GM12864 (cell line): ENCODE measurements at regions not wholly inside any gene's neighbourhood (a gene's known extent, or its start where the extent isn't known, plus 50 kb on each side); places are given as distances from the start of the nearest gene placed in this dataset.

Experiments used
- DNase-seq: peaks from one replicate; pipeline ENCODE4 v3.0.0-alpha.2; 2011; ENCODE audit warnings: low read depth
- H3K4me3 ChIP-seq: 2 replicates; pipeline ENCODE4 v1.5.1; 2011; ENCODE audit warnings: mild to moderate bottlenecking, low read depth, low read length, control low read depth
- TF ChIP-seq, protein P1 (sequence below): IDR thresholded peaks from 2 replicates; pipeline ENCODE4 v1.5.1; 2011; ENCODE audit warnings: low read depth, mild to moderate bottlenecking, moderate library complexity, low read length, control low read depth, inconsistent platforms; ENCODE audit errors: missing control alignments

GRCh38 chr21:18759267-18759666 lies 355.7 kb upstream of the TMPRSS15 start:
- TF ChIP-seq, protein P1, sequence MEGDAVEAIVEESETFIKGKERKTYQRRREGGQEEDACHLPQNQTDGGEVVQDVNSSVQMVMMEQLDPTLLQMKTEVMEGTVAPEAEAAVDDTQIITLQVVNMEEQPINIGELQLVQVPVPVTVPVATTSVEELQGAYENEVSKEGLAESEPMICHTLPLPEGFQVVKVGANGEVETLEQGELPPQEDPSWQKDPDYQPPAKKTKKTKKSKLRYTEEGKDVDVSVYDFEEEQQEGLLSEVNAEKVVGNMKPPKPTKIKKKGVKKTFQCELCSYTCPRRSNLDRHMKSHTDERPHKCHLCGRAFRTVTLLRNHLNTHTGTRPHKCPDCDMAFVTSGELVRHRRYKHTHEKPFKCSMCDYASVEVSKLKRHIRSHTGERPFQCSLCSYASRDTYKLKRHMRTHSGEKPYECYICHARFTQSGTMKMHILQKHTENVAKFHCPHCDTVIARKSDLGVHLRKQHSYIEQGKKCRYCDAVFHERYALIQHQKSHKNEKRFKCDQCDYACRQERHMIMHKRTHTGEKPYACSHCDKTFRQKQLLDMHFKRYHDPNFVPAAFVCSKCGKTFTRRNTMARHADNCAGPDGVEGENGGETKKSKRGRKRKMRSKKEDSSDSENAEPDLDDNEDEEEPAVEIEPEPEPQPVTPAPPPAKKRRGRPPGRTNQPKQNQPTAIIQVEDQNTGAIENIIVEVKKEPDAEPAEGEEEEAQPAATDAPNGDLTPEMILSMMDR = no peak
- H3K4me3 ChIP-seq = no peak overlapping the region

GRCh38 chr21:18759751-18760161 lies 356.2 kb upstream of the TMPRSS15 start:
- no peak overlapping the region for H3K4me3 ChIP-seq
- DNase-seq = no peak
- TF ChIP-seq, protein P1 = no peak

More at GRCh38 chr21:18759267-18759666, 355.7 kb upstream of the TMPRSS15 start:
- DNase-seq = no peak

DNA sequence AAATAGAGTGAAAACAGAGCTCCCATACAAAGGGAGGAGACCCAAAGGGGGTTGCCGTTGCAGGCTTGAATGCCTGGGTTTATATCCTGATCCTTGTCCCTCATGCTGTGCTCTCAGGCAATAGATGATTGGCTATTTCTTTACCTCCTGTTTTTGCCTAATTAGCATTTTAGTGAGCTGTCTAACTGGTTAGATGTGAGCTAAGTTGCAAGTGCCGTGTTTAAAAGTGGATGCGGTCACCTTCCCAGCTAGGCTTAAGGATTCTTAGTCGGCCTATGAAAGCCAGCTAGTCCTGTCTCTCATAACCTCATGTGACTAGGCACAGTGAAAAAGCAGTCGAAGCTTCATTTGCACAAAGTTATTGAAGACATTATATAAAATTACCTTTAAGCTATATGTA lies 356.7 kb upstream of the TMPRSS15 start:
- TF ChIP-seq, protein P1 = no peak
- no peak overlapping the region for H3K4me3 ChIP-seq
- DNase-seq = no peak

DNA sequence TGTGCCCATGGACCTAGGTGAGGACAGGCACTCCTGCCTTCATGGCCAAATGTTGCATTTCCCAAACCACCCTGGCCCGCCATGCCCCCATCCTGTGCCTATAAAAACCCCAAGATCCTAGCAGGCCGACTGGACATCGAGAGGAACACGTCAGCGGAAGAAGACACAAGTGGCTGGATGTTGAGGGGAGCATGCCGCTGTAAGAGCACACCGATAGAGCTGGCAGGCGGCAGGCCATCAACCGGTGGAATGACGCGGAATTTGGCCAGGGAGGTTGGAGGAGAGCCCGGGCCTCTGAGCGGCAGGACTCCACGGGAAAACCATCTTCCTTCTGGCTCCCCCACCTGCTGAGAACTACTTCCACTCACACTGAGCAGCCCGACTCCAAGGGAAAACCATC lies 361.1 kb upstream of the TMPRSS15 start:
- TF ChIP-seq, protein P1 = no peak
- no peak overlapping the region for H3K4me3 ChIP-seq
- DNase-seq = no peak

DNA sequence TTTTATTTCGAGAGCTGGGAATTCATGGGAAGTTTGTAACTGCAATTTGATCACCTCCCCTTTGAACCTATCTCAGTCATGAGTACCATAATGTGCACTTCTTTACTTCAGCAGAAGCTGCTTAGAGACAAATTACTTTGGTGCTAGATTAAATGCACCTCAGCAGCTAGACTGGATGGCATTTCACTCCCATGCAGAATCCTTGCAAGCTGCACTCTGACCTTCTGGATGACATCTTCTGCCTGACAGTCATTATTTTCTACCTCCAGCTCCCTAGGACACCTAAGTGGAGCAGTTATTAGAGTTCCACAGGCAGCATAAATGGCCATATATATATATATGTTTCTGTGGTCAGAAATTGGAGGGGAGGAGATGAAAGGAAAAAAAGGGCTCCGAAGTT lies 366.0 kb upstream of the TMPRSS15 start:
- no peak for DNase-seq
- H3K4me3 ChIP-seq = no peak overlapping the region
- TF ChIP-seq, protein P1 = no peak

DNA sequence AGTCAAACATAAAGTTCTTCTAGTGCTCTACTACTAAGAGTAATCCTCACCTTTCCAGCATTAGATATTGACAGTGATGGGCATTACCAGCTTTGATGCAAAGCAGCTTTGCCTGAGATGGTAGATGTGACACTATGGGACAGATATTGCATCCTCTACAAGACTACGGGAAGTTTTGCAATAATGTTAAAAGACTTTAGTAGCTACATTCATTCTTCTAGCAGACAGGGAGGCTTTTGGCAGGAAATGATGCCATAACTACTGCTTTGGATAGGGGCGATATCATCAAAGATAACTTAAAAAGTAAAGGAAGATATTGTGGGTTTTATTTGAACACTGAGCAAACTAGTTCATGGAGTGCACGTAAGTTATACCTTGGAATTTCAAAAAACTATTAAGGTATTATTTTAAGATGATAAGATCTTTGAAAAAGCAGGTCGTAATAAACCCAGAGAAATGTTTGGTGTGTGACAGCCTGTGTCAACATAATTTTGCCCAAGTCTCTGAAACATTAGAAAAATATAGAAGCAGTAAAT lies 368.3 kb upstream of the TMPRSS15 start:
- DNase-seq = no peak
- TF ChIP-seq, protein P1 = no peak
- H3K4me3 ChIP-seq = no peak overlapping the region

DNA sequence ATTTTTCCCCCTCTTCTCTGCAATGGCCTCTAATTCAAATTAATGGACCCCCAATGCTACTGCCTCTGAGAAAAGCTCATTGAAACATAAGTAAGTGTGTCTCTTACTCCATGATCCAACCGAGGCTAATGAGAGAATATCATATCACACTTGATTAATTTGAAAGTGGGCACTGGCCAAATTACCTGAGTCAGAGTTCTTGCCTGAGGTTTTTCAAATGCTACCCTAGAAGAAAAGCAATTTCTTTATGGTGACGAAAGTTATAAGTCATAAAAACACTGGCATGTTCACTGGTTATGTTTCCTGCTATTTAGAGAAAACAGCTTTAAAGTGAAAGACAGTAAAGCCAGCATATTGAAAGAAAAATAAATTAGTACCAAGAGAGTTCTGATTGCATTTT lies 368.8 kb upstream of the TMPRSS15 start:
- H3K4me3 ChIP-seq = no peak overlapping the region
- no peak for DNase-seq
- TF ChIP-seq, protein P1 = no peak
